Epithelial cell of prostate (primary cell): ENCODE measurements at regions not wholly inside any gene's neighbourhood (a gene's known extent, or its start where the extent isn't known, plus 50 kb on each side); places are given as distances from the start of the nearest gene placed in this dataset.
"Not testable (repeated sequence)": the region's sequence is repeated elsewhere in the genome, so short reads cannot be mapped to it uniquely, and the experiment has no call there.

ENCODE experiments used
- DNase-seq: peaks from one replicate; pipeline ENCODE4 v3.0.0-alpha.2; 2011; ENCODE audit warnings: low read depth, low spot score
- H3K27ac ChIP-seq: fragments of 450-650 bp; 2 replicates; pipeline ENCODE4 v1.5.1; 2017; ENCODE audit warnings: mild to moderate bottlenecking

DNA sequence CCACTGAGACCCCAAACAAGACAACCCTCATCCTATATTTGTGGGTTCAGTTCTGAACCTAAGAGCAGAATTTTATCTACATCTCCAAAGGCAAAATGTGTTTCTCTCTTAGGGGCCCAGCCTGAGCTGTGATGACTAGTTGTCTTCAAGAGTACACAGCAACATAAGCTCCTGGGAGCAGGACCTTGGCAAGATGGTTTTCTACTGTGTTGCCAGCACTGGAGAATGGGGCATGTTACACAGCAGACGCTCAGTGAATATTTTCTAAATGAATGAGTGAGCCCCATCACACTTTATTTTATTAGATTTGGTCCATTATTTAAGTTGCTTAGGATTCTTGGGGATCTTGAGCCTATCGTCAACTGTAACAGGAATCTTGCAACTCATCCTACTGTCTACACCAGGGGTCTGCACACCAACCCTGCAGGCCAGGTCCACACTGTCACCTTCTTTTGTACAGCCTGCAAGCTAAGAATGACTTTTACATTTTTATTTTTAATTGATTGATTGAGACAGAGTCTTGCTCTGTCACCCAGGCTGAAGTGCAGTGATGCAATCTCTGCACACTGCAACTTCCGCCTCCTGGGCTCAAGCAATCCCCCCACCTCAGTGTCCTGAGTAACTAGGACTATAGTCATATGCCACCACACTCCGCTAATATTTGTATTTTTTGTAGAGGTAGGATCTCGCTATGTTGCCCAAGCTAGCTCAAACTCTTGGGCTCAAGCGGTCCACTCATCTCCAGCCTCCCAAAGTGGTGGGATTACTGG is 347.1 kb downstream of the FGFR2 start:
- no peak for DNase-seq
- H3K27ac ChIP-seq = no peak overlapping the region

DNA sequence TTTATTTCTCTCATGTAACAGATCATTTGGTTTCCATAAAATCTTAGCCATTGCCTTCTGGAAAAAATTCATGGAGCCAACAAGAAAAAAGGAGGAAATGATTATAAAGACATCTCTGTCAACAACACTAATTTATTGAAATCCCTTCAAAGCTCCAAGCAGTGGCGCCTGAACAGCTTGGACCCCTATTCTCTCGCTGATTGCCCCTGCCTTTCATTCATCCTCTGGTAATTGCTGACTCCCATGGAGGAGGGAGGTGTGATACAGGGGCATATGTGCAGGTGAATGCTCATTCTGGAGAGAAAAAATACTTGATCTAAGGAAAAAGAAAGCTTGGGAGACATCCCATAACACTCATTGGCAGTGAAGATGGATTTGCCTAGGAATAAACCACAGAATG is 345.5 kb downstream of the FGFR2 start:
- no peak for DNase-seq
- H3K27ac ChIP-seq = no peak overlapping the region

DNA sequence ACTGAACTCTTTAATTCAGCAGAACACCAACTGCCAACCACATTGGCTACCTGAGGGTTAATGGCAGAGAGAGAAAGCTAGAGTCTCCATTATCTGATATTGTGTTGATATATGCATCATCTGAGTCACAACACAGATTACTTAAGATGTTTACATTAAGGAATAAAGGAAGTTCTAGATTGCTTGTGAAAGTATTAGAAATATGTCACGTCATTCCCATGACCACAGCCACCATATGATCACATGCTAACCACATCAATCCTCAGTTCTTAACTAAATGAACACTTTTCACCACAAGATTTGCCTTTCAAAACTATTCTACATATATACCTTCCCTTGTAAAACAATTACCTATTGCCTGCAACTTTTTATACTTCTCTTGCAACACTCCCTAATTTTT is 337.9 kb downstream of the FGFR2 start:
- DNase-seq = peak; percentile 64
- H3K27ac ChIP-seq = no peak overlapping the region

DNA sequence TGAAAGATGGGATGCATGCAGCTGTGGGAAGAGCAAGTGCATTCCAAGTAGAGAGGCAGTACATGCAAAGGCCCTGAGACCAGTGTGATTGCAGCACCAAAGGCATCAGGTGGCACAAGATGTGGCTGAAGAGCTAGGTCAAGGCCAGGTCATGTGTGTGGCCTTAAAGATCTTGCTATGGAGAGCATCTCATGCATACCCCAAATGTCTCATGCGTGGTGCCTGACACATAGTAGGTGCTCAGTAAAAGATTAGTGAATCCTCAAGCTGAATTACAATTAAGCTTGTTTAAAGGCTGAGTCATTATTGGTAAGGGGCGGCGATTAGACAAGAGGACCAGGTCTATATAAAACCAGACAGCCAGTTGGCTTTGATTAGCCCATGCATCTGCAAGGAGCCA is 336.6 kb downstream of the FGFR2 start:
- no peak for DNase-seq
- no peak overlapping the region for H3K27ac ChIP-seq

DNA sequence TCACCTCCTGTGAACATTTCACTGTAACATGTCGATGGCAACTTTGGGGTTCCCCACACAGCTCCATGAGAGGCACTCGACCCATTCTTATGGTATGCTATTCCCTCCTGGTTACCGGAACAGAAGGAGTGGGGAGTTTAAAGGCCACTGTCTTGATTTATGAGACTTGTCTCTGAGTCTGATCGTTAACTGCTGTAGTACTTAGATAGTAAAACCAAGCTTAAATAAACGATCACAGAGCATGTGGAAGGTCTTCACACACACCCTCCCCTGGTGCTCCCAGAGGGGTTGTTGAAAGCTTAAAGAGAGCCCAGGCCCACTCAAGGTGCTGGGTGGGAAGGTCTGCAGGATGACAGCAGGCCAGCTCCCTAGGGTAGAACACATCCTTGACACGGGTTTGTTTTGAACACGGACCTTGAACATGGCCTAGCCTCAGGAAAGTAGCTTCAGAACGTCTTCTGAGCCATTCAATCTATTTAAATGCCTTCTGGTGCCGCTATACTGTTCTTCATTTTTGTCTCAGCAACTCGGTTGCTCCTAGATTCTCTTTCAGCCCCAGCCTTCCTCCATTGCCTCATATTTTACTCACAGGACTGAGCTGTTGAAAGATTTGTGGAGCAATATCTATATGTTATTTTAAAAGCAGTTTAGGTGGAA is 335.3 kb downstream of the FGFR2 start:
- no peak overlapping the region for H3K27ac ChIP-seq
- no peak for DNase-seq

DNA sequence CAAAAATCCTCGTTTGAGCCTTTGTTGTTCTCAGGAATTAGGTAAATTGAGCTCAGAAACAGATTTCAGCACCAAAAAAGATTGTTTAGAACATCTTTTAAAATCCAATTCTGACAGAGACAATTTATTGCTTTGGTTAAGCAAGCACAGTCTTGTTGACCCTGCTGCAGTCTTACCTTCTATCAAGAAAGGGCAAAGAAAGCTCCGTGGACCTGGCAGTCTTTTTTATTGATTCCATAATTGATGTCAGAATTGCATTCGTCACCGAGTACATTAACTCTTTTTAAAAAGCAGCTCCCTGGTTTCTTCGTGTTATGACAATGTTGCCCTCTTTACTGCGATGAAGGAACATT is 334.8 kb downstream of the FGFR2 start:
- H3K27ac ChIP-seq = no peak overlapping the region
- no peak for DNase-seq

DNA sequence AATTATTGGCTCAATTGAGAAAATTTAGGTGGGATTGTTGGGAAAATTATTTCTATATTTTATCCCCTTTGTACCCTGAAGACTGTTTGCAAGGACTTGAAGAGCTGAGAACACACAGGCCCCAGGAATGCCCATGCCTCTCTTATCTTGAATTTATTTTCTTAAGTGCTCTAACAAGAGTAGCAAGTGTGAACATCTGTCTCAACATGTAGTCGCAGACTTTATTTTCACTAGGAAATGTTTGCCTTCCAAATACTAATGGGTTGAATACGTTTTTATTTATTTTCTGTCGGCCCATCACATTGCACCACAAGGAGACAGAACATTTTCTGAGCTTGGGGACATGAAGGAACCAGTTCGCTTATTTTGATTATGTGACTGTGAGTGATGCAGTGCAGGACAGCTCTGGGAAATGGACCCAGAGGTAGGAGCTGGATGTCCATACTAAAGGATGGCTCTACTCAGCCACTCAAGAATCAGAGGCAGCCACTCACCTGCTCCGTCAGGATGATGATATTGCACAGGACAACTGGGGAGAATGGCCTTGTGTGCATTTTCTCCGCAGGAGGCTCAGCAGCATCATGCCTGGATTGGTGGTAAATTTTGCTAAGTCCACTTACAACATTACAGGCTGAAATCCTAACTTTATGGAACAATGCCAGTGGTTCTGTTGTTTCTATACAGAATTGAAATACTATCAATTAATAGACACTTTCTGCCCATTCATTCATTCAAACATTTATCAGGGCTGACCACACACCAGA is 332.7 kb downstream of the FGFR2 start:
- no peak overlapping the region for H3K27ac ChIP-seq
- DNase-seq = no peak

DNA sequence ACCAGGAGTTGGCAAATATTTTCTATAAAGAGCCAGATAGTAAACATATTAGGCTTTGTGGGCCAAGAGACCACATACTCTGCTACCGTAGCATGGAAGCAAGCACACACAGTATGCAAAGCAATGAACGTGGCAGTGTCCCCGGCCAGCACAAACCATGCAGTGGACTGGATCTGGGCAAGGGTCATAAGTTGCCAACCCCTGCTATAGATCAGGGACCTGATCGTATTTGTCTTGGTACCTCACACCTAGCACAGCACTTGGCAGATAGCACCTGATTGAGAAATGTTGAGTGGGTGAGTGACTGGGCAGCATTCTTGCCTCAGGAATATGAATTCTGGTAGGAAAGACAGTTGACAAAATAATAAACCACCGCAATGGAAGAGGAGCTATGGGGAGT is 331.9 kb downstream of the FGFR2 start:
- H3K27ac ChIP-seq = no peak overlapping the region
- DNase-seq = no peak

DNA sequence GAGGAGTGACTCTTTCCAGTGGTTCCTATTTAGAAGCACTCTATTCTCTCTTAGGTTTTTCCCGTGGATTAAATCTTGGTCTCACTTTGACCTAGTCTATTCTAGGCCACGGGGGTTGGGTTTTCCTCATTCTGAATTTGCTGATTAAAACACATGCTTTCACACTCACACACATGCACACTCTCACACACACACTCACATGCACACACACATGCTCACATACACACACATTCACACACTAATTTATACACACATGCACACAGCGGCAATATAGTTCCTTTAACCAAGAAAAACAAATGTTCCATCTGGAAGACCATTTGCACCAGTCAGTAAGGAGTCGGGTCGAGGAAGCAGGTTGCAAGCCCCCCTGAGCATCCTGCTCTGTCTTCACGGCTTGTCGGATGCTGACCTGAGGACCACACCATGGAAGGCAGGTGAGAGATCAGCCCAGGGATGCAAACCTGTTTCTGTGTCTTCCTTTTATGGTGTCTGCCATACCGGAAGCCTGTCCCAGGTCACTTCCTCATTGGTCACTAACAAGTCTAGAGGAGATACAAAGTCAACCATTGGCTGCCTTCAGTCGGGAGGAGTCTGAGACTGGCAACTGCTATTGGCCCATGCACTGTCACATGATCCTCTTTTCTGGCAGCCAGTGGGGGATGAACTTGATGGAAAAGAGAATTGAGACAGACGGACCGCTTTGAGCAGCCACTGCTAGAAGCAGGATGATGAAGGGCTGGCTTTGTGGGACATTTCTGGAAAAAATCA is 330.8 kb downstream of the FGFR2 start:
- no peak overlapping the region for H3K27ac ChIP-seq
- no peak for DNase-seq

DNA sequence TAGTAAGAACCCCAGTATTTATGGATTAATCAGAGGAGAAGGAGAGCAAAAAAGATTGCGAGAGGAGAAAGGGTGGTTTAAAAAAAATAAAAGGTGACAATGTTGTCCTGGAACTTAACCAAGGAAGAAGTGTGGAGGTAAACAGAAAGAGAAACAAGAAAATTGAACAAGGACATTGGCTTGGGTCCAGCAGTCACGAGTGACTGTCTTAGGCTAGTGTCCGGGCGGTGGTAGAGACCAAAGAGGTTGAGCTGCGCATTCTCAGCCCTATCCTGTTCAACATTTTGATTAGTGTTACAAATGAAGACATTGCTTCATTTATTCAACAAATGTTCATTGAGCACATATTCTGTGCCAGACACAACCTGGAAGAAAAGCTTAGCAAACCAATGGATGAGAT is 329.9 kb downstream of the FGFR2 start:
- DNase-seq = no peak
- no peak overlapping the region for H3K27ac ChIP-seq

DNA sequence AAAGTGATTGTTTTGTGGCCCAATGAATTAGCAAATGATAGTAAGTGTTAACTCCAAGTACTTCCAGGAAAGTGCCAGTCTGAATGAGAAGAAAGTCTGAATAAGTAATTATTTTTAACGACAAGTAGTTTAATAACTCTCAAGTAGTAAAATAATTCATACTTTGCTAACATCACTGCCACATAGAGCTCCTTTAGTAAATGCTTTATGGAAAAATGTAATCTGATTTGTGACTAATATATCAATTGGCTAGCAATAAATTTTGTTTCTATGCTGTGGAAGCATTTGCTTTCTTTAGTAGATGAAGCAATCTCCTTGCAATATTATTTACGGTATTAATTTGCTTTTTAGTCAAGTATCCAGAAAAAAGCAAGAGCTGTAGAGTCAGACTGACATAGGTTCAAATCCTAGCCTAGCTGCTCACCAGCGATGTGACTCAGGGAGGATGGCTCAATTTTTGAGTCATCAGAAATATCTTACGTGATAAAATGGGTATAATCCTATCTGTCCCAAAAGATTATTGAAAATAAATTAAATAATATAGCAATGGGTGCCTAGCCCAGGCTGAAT is 329.3 kb downstream of the FGFR2 start:
- H3K27ac ChIP-seq = no peak overlapping the region
- no peak for DNase-seq

DNA sequence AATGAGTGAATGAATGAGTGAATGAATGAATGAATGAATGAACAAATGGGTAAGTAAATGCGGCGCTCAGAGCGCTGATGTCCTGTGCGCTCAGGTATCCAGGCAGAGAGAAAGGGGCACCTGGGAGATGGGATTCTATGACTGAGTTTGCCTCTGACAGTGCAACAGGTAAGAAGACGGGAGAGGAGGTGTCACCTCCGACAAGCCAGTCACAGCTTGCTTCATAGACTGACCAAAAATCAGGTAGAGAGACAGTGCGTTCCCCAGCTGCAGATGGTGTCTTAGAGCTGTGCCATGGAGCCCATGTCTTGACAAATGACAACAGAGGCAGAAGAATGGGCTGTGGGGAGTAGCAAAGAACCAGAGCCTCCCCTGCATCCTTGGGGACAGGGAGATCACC is 327.3 kb downstream of the FGFR2 start:
- DNase-seq = no peak
- H3K27ac ChIP-seq = no peak overlapping the region

DNA sequence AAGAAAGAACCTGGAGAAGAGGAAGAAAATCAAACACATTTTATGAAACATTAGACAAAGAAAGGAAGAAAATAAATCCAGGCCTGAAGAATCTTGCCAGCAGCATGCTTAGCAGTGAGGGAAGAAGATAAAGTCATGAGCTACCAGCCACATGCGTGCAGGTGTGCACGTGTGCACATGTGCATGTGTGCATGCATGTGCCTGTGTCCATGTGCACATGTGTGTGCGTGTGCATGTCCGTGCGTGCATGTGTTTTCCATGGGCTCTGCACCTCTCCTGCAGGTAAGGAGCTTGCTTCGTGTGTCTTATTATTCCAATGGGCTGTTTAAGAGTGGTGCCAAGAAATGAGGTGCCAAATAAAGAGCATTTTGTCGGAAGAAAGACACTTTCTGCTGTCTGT is 322.2 kb downstream of the FGFR2 start:
- no peak overlapping the region for H3K27ac ChIP-seq

DNA sequence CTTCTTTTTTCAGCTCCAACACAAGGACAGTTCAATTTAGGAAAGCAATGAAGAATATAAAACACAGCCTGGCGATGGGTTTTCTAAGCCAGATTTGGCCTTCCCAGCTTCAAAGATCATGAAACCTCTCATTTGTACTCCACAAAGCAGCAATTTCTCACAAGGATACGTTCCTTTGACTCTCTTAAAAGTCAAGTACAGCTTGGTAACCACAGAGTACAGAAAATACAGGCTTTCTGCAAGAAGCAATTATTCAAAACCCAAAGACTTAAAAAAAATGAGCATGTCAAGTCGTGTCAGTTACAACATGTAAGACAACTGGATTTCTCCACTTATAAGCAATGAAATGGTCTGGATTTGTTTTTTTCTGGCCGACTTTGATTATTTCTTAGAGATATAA is 321.4 kb downstream of the FGFR2 start:
- no peak for DNase-seq
- H3K27ac ChIP-seq = no peak overlapping the region

More for the DNA sequence above, 322.2 kb downstream of the FGFR2 start:
- no peak for DNase-seq

DNA sequence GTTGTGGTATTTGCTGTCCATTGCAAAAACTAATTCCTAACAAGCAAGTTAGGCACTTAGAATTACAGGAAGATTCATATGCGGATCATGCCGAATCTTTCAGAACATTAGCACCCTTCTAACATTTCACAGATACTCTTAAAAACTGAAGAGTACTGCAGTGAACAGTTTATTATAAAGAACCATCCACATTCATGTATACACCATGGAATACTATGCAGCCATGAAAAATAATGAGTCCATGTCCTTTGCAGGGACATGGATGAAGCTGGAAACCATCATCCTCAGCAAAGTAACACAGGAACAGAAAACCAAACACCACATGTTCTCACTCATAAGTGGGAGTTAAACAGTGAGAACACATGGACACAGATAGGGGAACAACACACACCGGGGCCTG is 319.9 kb downstream of the FGFR2 start:
- H3K27ac ChIP-seq = not testable (repeated sequence)

DNA sequence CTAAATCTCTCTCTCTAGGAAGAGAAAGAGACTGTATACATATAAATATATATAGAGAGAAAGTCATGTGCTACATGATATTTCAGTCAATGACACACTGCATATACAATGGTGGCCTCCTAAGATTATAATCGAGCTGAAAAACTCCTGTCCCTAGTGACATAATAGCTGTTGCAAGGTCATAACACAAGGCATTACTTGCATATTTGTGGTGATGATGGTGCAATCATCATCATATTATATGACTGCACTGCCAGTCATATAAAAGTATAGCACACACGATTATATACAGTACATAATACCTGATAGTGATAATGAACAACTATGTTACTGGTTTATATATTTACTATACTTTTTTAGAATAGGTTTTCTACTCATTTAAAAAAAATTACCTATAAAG is 316.7 kb downstream of the FGFR2 start:
- no peak for DNase-seq
- no peak overlapping the region for H3K27ac ChIP-seq

More for the DNA sequence above, 319.9 kb downstream of the FGFR2 start:
- DNase-seq = not testable (repeated sequence)

DNA sequence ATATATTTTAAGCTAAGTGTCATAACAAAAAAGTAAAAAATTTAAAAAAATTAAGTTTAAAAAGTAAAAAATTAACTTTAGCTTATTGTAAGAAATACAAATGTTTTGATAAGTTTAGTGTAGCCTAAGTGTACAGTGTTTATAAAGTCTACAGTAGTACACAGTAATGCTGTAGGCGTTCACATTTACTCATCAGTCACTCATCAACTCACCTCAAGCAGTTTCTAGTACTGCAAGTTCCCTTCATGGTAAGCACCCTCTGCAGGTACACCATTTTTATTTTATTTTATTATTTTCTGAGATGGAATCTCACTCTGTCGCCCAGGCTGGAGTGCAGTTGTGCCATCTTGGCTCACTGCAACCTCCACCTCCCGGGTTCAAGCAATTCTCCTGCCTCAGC is 316.0 kb downstream of the FGFR2 start:
- H3K27ac ChIP-seq = no peak overlapping the region
- DNase-seq = no peak

DNA sequence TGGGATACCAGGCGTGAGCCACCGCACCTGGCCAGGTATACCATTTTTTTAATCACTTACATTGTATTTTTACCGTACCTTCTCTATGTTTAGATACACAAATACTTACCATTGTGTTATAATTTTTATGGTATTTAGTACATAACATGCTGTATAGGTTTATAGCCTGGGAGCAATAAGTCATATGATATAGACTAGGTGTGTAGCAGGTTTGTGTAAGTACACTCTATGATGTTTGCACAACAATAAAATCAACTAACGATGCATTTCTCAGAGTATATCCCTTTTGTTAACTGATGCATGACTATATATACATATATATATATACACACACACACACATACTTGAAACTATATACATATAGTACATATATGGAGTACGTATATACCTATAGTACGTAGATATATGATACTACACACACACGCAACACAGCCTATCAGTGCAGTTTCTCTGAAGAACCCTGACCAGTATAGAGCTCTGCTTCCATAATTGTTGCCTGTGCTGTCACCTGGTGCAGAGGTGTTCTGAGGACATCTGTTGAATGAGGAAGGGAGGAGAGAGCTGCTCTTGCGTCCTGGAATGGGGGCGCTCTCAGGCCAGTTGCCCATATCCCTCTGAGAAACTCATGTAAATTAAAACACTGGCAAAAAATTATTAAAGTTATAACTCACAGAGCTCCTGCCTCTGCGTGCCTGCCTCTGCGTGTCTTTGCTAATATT is 315.3 kb downstream of the FGFR2 start:
- H3K27ac ChIP-seq = no peak overlapping the region
- DNase-seq = no peak

DNA sequence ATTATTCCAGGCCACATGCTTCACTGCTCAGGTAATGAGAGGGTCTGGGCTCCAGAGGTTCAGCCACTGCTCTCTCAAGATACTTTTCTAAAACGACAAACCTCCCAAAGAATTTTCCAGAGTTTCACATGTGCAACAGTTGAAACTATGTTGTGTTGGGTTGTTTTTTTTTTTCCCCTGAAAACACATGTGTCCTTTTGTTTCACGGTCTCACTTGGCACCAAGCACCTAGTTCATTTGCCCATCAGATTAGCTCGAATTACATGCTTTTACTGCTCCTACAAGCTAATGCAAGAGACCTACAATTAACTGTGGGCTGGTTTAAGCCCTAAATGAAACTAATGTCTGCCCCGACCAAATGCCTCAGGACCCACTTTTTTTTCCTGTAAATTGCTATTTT is 313.3 kb downstream of the FGFR2 start:
- DNase-seq = no peak

More for the DNA sequence above, 313.3 kb downstream of the FGFR2 start:
- H3K27ac ChIP-seq = no peak overlapping the region
